IPS DF 6.9 (cell line): ENCODE measurements at regions not wholly inside any gene's neighbourhood (a gene's known extent, or its start where the extent isn't known, plus 50 kb on each side); places are given as distances from the start of the nearest gene placed in this dataset.

Experiments
- DNase-seq: peaks from one replicate; pipeline ENCODE4 v3.0.0-alpha.2; 2013; ENCODE audit warnings: low read depth, low spot score
- H3K27ac ChIP-seq: one replicate; pipeline ENCODE4 v1.5.1; 2013; ENCODE audit warnings: low read length, control low read depth
- H3K27me3 ChIP-seq: 2 replicates; pipeline ENCODE4 v1.6.1; 2013; ENCODE audit warnings: mild to moderate bottlenecking, low read length; ENCODE audit not compliant: control insufficient read depth, insufficient read depth
- H3K36me3 ChIP-seq: 2 replicates; pipeline ENCODE4 v1.6.1; 2013; ENCODE audit warnings: low read length; ENCODE audit not compliant: control insufficient read depth, insufficient read depth
- H3K4me1 ChIP-seq: 2 replicates; pipeline ENCODE4 v1.6.1; 2013; ENCODE audit warnings: low read length; ENCODE audit not compliant: control insufficient read depth, insufficient read depth
- H3K4me3 ChIP-seq: 2 replicates; pipeline ENCODE4 v1.5.1; 2013; ENCODE audit warnings: mild to moderate bottlenecking, low read length
- H3K9me3 ChIP-seq: 2 replicates; pipeline ENCODE4 v1.6.1; 2013; ENCODE audit warnings: low read length, inconsistent platforms; ENCODE audit not compliant: control insufficient read depth, insufficient read depth
- WGBS: extraction: QIAGEN DNeasy Blood & Tissue Kit; methylation state at CpG from one replicate; pipeline ENCODE4 v1.1.7; 2013; ENCODE audit warnings: mixed read lengths, missing lambda C conversion rate; ENCODE audit not compliant: insufficient read length, insufficient coverage; 5-methylcytosine and 5-hydroxymethylcytosine counted together

GRCh38 chr12:125263385-125263784 is 198.2 kb downstream of the AACS start:
- no peak for DNase-seq
- Histone ChIP-seq H3K36me3 (no peaks in the 10 kb centered on the region), H3K4me3 (no peak overlapping the region), H3K27me3 (no peaks in the 10 kb centered on the region), H3K27ac (no peak overlapping the region), H3K4me1 (no peaks in the 10 kb centered on the region), H3K9me3 (no peaks in the 10 kb centered on the region)
- WGBS, result no CpG with 5 or more reads among the region's 8 CpGs

GRCh38 chr12:125267114-125267513 is 201.9 kb downstream of the AACS start:
- no peaks in the 10 kb centered on the region for H3K36me3 ChIP-seq
- DNase-seq, result no peak
- H3K27ac ChIP-seq, result no peak overlapping the region
- no CpG with 5 or more reads among the region's 5 CpGs for WGBS
- H3K4me1 ChIP-seq, result no peaks in the 10 kb centered on the region
- no peak overlapping the region for H3K4me3 ChIP-seq
- no peaks in the 10 kb centered on the region for H3K9me3 ChIP-seq
- H3K27me3 ChIP-seq, result no peaks in the 10 kb centered on the region

DNA sequence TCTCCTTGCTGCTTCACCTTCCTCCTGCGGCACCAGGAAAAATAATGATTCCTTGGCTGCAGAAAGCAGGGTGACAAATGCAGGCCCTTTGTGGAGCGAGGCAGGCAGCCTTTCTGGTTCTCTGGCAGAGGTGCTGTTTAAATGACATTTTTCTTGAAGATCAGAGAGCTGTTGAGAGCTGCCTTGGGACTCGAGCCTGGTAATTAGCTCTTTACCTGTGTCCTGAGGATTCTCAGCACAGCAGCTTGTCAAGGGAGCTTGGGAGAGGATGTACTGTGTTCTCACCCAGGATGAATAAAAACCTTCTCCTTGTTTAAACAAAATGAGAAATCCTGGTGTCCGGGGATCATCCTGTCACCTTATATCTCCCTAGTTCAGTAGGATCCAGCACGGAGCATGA is 204.0 kb downstream of the AACS start:
- no peaks in the 10 kb centered on the region for H3K9me3 ChIP-seq
- no peaks in the 10 kb centered on the region for H3K36me3 ChIP-seq
- no CpG with 5 or more reads among the region's 5 CpGs for WGBS
- H3K4me3 ChIP-seq, result no peak overlapping the region
- DNase-seq, result no peak
- no peaks in the 10 kb centered on the region for H3K4me1 ChIP-seq
- H3K27me3 ChIP-seq, result no peaks in the 10 kb centered on the region
- no peak overlapping the region for H3K27ac ChIP-seq

DNA sequence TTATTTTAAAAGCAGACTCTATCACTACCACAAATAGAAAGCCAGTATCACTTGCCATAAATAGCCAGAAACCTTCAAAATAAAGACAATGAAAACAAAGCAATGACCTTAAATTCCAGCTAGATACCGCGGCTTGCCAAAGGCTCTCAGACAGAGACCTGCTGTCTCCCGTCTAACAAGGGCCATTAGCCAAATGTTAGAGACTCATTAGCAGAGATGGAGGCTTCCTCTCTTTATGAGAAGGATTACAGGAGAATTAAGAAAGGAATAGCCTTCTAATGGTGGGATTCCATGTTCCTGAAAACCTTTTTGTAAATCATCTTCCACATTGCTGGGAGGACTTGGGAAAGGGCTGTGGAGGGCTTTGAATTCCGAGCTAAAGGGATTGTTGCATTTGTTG is 206.7 kb downstream of the AACS start:
- Histone ChIP-seq H3K9me3 (no peaks in the 10 kb centered on the region), H3K36me3 (no peaks in the 10 kb centered on the region), H3K27me3 (no peaks in the 10 kb centered on the region), H3K4me1 (no peaks in the 10 kb centered on the region), H3K27ac (no peak overlapping the region), H3K4me3 (no peak overlapping the region)
- DNase-seq, result no peak
- no CpG with 5 or more reads among the region's 4 CpGs for whole genome bisulfite sequencing

GRCh38 chr12:125272383-125272933 is 207.2 kb downstream of the AACS start:
- Histone ChIP-seq H3K4me1 (no peaks in the 10 kb centered on the region), H3K4me3 (no peak overlapping the region), H3K27me3 (no peaks in the 10 kb centered on the region), H3K36me3 (no peaks in the 10 kb centered on the region), H3K9me3 (no peaks in the 10 kb centered on the region), H3K27ac (no peak overlapping the region)
- no peak for DNase-seq
- no CpG with 5 or more reads among the region's 14 CpGs for WGBS

DNA sequence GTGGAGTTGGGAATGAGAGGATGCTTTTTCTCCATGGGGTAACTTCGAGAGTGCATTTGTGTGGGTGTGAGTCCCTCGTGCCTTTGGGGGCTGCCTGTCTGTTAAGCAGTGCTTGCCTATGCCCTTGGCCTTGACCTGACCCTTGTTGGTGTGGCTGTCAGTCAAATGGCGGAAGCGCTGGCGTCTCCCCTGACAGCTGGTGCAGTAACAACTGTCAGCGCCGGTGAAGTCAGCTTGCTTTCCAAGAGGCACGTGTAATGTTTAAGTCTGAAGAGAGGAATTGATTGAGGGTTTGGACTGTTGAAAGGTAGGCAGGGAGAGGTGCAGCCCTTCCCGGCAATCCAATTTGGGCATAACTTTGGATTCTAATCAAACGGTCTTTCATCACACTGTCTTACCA is 211.3 kb downstream of the AACS start:
- no peaks in the 10 kb centered on the region for H3K9me3 ChIP-seq
- no peak for DNase-seq
- H3K4me3 ChIP-seq, result no peak overlapping the region
- no peaks in the 10 kb centered on the region for H3K36me3 ChIP-seq
- H3K27me3 ChIP-seq, result no peaks in the 10 kb centered on the region
- H3K27ac ChIP-seq, result no peak overlapping the region
- peaks cover 1% of the 10 kb centered on the region; the same call in 1 of the 2 replicates for H3K4me1 ChIP-seq
- no CpG with 5 or more reads among the region's 10 CpGs for WGBS

DNA sequence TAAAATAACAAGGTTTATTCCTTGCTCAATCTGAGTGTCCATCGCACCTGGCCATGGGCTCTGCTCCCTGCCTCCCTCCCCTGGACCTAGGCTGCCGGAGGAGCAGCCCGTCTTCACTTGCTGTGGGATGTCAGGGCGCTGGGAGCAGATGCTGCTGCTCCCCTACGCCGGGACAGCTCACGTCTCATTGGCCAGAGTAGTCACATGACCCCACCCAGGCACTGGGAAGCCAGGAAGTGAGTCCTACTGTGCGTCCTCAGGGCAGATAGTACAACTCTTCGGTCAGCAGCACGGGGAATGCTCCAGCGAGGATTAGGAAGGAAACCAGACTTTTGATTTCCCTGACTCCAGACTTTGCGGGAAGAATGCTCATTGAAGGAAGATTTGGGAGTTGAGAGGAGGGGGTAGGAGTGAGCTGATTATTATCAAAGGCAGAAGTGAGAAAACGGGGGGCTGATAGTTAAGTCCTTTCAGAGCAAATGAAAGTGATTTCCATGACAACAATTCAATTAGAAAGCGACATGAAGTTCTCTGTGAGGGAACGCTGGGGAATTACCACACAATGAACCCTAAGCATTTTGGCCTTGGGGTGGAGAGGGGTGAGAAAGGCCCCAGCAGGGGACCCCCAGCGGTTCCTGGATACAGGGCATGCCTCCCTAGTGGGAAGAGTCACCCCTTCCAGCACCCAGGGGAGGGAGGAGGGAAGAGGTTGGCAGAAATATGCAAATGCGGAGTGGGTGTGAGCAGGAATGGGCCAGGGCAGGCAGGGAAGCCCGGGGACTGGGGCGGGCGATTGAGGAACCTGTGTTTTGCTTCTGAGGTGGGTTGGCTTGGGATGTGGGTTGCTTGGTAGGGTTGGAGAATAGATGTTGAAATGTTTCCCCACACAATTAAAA is 215.5 kb downstream of the AACS start:
- Histone ChIP-seq H3K36me3 (no peaks in the 10 kb centered on the region), H3K4me1 (peaks cover 4% of the 10 kb centered on the region), H3K27me3 (no peaks in the 10 kb centered on the region), H3K4me3 (peak overlapping the region; percentile 12; the same call in 1 of the 2 replicates), H3K9me3 (no peaks in the 10 kb centered on the region), H3K27ac (no peak overlapping the region)
- peak; percentile 77 for DNase-seq
- no CpG with 5 or more reads among the region's 20 CpGs for WGBS

DNA sequence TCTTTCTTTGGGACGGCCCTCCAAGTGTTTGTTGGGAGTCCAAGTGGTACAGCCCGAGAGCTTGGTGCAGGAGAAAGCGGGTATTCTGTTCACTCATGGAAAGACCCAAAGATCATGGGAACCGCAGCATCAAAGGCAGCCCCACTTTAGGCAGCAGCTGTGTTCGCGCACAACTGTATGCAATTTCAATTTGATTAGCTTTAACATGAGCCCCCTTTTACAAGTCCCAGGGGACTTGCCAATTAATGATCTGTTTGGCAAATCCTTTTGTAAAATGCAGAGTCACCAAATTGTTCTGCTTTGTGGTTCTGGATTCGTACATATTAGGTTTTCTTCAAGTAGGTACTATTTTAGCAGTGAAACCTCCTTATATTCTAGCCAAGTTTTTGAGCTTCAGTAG is 217.7 kb downstream of the AACS start:
- no peak for DNase-seq
- Histone ChIP-seq H3K9me3 (no peaks in the 10 kb centered on the region), H3K36me3 (no peaks in the 10 kb centered on the region), H3K4me3 (no peak overlapping the region), H3K4me1 (peaks cover 4% of the 10 kb centered on the region), H3K27ac (no peak overlapping the region), H3K27me3 (no peaks in the 10 kb centered on the region)
- WGBS, result no CpG with 5 or more reads among the region's 7 CpGs

DNA sequence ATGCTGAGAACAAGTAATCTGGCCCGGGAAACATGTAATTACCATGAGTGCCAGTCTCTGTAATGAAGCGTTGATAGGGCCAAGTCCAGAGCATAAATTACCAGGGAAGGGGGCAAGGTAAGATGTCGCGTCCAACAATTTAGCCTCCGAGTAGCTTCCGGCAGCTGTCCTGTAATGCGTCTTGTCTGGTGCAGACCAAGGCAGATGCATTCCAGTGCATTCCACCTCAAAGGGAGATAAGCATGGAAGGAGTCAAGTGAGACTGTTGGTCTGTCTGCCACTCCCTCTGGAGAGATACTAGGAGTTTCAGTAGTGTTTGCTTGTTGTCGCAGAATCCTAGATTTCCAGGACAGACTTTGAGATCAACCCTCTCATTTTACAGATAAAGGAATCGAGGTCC is 218.3 kb downstream of the AACS start:
- no peak overlapping the region for H3K27ac ChIP-seq
- no CpG with 5 or more reads among the region's 9 CpGs for WGBS

GRCh38 chr12:125284087-125284486 is 218.9 kb downstream of the AACS start:
- Histone ChIP-seq H3K36me3 (no peaks in the 10 kb centered on the region), H3K9me3 (no peaks in the 10 kb centered on the region), H3K27me3 (no peaks in the 10 kb centered on the region), H3K4me1 (peaks cover 4% of the 10 kb centered on the region), H3K27ac (no peak overlapping the region), H3K4me3 (no peak overlapping the region)
- WGBS, result no CpG with 5 or more reads among the region's 5 CpGs
- DNase-seq, result no peak

More for the DNA sequence above, 218.3 kb downstream of the AACS start:
- no peak for DNase-seq
- Histone ChIP-seq H3K4me3 (no peak overlapping the region), H3K36me3 (no peaks in the 10 kb centered on the region), H3K4me1 (peaks cover 4% of the 10 kb centered on the region), H3K9me3 (no peaks in the 10 kb centered on the region), H3K27me3 (no peaks in the 10 kb centered on the region)
